IPS-15b (cell line): ENCODE measurements at regions not wholly inside any gene's neighbourhood (a gene's known extent, or its start where the extent isn't known, plus 50 kb on each side); places are given as distances from the start of the nearest gene placed in this dataset.

Source experiments
- H3K27me3 ChIP-seq: one replicate; pipeline ENCODE4 v1.6.1; 2013; ENCODE audit warnings: low read length; ENCODE audit not compliant: control insufficient read depth, insufficient read depth
- H3K36me3 ChIP-seq: one replicate; pipeline ENCODE4 v1.6.1; 2013; ENCODE audit warnings: low read length; ENCODE audit not compliant: control insufficient read depth, insufficient read depth
- H3K4me1 ChIP-seq: one replicate; pipeline ENCODE4 v1.6.1; 2013; ENCODE audit warnings: mild to moderate bottlenecking, low read length; ENCODE audit not compliant: control insufficient read depth, insufficient read depth
- H3K4me3 ChIP-seq: one replicate; pipeline ENCODE4 v1.5.1; 2013; ENCODE audit warnings: low read depth, low read length
- H3K9ac ChIP-seq: one replicate; pipeline ENCODE4 v1.6.1; 2013; ENCODE audit warnings: low read depth, mild to moderate bottlenecking, low read length
- H3K9me3 ChIP-seq: one replicate; pipeline ENCODE4 v1.6.1; 2013; ENCODE audit warnings: mild to moderate bottlenecking, low read length; ENCODE audit not compliant: control insufficient read depth, insufficient read depth

- Histone ChIP-seq H3K36me3 (no peaks in the 10 kb centered on the region), H3K27me3 (no peaks in the 10 kb centered on the region), H3K4me3 (no peak overlapping the region), H3K4me1 (peaks cover 11% of the 10 kb centered on the region), H3K9ac (no peak overlapping the region), H3K9me3 (no peaks in the 10 kb centered on the region)
Measured at GRCh38 chr2:176821350-176821749, 391.2 kb upstream of the HNRNPA3 start.

GRCh38 chr2:176822060-176822459, 390.5 kb upstream of the HNRNPA3 start:
- Histone ChIP-seq H3K36me3 (no peaks in the 10 kb centered on the region), H3K4me1 (peaks cover 11% of the 10 kb centered on the region), H3K9ac (no peak overlapping the region), H3K27me3 (no peaks in the 10 kb centered on the region), H3K9me3 (no peaks in the 10 kb centered on the region), H3K4me3 (no peak overlapping the region)

DNA sequence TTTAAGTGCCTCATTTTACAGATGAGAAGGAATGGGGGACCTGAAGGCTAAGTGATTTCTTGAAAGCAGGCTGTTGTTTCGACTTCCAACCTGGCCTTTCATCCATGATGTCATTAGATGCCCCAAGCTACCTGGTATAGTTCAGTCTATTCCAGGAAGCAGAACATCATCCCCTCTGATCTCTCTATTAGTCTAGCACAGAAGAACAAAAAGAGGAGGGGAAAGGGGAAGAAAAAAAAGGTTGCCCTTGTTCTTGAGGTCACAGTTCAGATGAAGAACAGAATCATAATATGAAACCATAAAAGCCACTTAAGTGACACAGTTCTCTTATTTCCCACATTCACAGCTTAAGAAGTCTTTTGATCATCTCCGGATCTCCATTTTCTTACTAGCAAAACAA, 386.2 kb upstream of the HNRNPA3 start:
- H3K9me3 ChIP-seq: no peaks in the 10 kb centered on the region
- no peaks in the 10 kb centered on the region for H3K27me3 ChIP-seq
- H3K4me1 ChIP-seq: no peaks in the 10 kb centered on the region
- no peak overlapping the region for H3K9ac ChIP-seq
- no peaks in the 10 kb centered on the region for H3K36me3 ChIP-seq
- H3K4me3 ChIP-seq: no peak overlapping the region

GRCh38 chr2:176826984-176827668, 385.5 kb upstream of the HNRNPA3 start:
- Histone ChIP-seq H3K36me3 (no peaks in the 10 kb centered on the region), H3K4me1 (no peaks in the 10 kb centered on the region), H3K27me3 (no peaks in the 10 kb centered on the region), H3K9ac (no peak overlapping the region), H3K9me3 (no peaks in the 10 kb centered on the region), H3K4me3 (no peak overlapping the region)

DNA sequence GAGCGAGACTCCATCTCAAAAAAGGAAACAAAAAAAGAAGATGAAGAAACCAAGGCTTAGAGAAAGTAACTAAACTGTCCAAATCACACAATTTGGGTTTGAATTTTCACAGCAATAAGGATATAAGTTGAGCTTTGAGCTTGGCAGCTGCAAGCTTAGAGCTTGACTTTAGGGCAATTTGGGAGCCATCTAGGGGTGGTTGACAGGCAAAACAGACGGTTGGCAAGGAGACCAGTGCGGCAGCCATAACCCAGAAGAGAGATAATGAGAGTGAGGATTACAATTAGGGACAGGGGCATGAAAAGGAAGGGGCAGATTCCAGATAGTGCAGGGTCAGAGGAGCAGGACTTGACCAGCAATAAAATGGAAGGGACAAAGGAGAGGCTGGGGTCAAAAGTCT, 382.2 kb upstream of the HNRNPA3 start:
- Histone ChIP-seq H3K27me3 (no peaks in the 10 kb centered on the region), H3K4me3 (no peak overlapping the region), H3K36me3 (no peaks in the 10 kb centered on the region), H3K9ac (no peak overlapping the region), H3K9me3 (no peaks in the 10 kb centered on the region), H3K4me1 (no peaks in the 10 kb centered on the region)

DNA sequence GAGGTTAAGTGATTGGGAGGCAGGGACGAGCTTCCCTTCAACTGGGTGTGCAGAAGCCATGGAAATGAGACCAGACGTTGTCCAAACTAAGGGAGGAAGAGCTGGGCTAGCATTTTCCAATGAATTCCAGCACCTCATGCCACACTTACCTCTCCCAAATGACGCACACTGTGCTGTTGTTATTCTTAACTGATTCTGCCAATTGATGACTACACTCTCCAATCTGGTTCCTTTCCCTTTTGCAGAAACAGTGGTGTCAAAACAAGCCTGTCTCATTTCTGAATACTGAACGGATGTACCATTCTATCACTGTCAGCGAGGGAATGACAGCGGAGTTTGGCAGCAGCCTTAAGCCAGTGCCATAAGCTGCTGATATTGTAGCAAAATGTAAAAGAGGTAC, 380.5 kb upstream of the HNRNPA3 start:
- Histone ChIP-seq H3K9ac (no peak overlapping the region), H3K27me3 (no peaks in the 10 kb centered on the region), H3K36me3 (no peaks in the 10 kb centered on the region), H3K4me3 (no peak overlapping the region), H3K9me3 (no peaks in the 10 kb centered on the region), H3K4me1 (no peaks in the 10 kb centered on the region)

- no peaks in the 10 kb centered on the region for H3K36me3 ChIP-seq
- H3K9ac ChIP-seq: no peak overlapping the region
- H3K9me3 ChIP-seq: no peaks in the 10 kb centered on the region
- no peak overlapping the region for H3K4me3 ChIP-seq
- H3K27me3 ChIP-seq: no peaks in the 10 kb centered on the region
- no peaks in the 10 kb centered on the region for H3K4me1 ChIP-seq
Measured at GRCh38 chr2:176833671-176834070, 378.9 kb upstream of the HNRNPA3 start.

GRCh38 chr2:176834226-176834625, 378.4 kb upstream of the HNRNPA3 start:
- H3K27me3 ChIP-seq: no peaks in the 10 kb centered on the region
- no peak overlapping the region for H3K4me3 ChIP-seq

GRCh38 chr2:176843208-176843607, 369.4 kb upstream of the HNRNPA3 start:
- Histone ChIP-seq H3K27me3 (no peaks in the 10 kb centered on the region), H3K9me3 (no peaks in the 10 kb centered on the region), H3K4me3 (no peak overlapping the region), H3K9ac (no peak overlapping the region), H3K36me3 (no peaks in the 10 kb centered on the region), H3K4me1 (no peaks in the 10 kb centered on the region)

More at GRCh38 chr2:176834226-176834625, 378.4 kb upstream of the HNRNPA3 start:
- no peaks in the 10 kb centered on the region for H3K4me1 ChIP-seq
- H3K36me3 ChIP-seq: no peaks in the 10 kb centered on the region
- no peak overlapping the region for H3K9ac ChIP-seq
- H3K9me3 ChIP-seq: no peaks in the 10 kb centered on the region

GRCh38 chr2:176844461-176844860, 368.1 kb upstream of the HNRNPA3 start:
- no peaks in the 10 kb centered on the region for H3K27me3 ChIP-seq

DNA sequence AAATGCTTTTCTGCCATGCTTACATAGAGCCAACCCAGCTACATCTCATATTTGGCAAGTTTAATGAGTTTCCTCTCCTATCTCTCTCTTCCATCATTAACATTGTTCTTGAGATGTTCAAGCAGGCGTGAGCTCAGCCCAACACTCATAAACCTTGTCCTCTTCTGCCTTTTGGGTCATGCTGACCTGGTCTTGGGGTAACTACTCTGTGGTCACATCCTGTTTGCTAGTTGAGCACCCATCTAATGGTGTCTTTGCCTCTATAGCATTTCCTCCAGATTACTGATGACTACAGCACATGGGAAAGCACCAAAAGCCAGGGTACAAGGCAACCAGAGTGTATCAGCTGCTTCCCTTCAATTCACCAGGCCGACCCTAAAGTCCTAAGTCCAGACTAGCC, 366.9 kb upstream of the HNRNPA3 start:
- no peaks in the 10 kb centered on the region for H3K9me3 ChIP-seq
- no peaks in the 10 kb centered on the region for H3K27me3 ChIP-seq
- no peaks in the 10 kb centered on the region for H3K36me3 ChIP-seq
- no peak overlapping the region for H3K9ac ChIP-seq
- no peaks in the 10 kb centered on the region for H3K4me1 ChIP-seq
- H3K4me3 ChIP-seq: no peak overlapping the region

More at GRCh38 chr2:176844461-176844860, 368.1 kb upstream of the HNRNPA3 start:
- H3K9me3 ChIP-seq: no peaks in the 10 kb centered on the region
- no peak overlapping the region for H3K9ac ChIP-seq
- H3K4me1 ChIP-seq: no peaks in the 10 kb centered on the region
- H3K4me3 ChIP-seq: no peak overlapping the region
- no peaks in the 10 kb centered on the region for H3K36me3 ChIP-seq

GRCh38 chr2:176847575-176847974, 365.0 kb upstream of the HNRNPA3 start:
- no peak overlapping the region for H3K4me3 ChIP-seq
- H3K27me3 ChIP-seq: no peaks in the 10 kb centered on the region
- H3K9me3 ChIP-seq: no peaks in the 10 kb centered on the region
- H3K9ac ChIP-seq: no peak overlapping the region
- peaks cover 8% of the 10 kb centered on the region for H3K4me1 ChIP-seq
- no peaks in the 10 kb centered on the region for H3K36me3 ChIP-seq
